A673 (cell line): ENCODE measurements at regions not wholly inside any gene's neighbourhood (a gene's known extent, or its start where the extent isn't known, plus 50 kb on each side); places are given as distances from the start of the nearest gene placed in this dataset.
"Not testable (repeated sequence)": the region's sequence is repeated elsewhere in the genome, so short reads cannot be mapped to it uniquely, and the experiment has no call there.

Source experiments
- BruUV-seq: library from RNA; stranded (reverse); fragments of 400-500 nt; replicated peaks from 2 replicates; lab custom pipeline; 2021; lab: Mats Ljungman, UMichigan
- CTCF ChIA-PET: fragments of 300-600 bp; sonication (Branson Sonifier 250); formaldehyde crosslinking; loops from one replicate; lab custom pipeline; 2022; ENCODE audit warnings: antibody characterized with exemption; lab: Charles Lee
- POLR2A ChIA-PET: fragments of 300-600 bp; sonication (Branson Sonifier 250); formaldehyde crosslinking; loops from one replicate; lab custom pipeline; 2022; ENCODE audit warnings: antibody characterized with exemption; ENCODE audit not compliant: low non-redundant PET; lab: Charles Lee
- DNase-seq: peaks from one replicate; pipeline ENCODE4 v3.0.0-alpha.2; 2015; ENCODE audit warnings: low spot score
- H3K27ac ChIP-seq: fragments of 200-600 bp; sonication (generic); 2 replicates; pipeline ENCODE4 v1.5.1; 2016; ENCODE audit warnings: mixed run types, low read depth, mild to moderate bottlenecking, mixed read lengths, antibody characterized with exemption, low read length; ENCODE audit not compliant: poor library complexity, severe bottlenecking
- H3K27me3 ChIP-seq: fragments of 200-600 bp; sonication (generic); replicated peaks from 2 replicates; pipeline ENCODE4 v1.6.1; 2017; ENCODE audit warnings: mixed run types, low read depth, mild to moderate bottlenecking, mixed read lengths, antibody characterized with exemption, low read length; ENCODE audit not compliant: insufficient read depth, poor library complexity
- H3K36me3 ChIP-seq: fragments of 200-600 bp; sonication (generic); 2 replicates; pipeline ENCODE4 v1.6.1; 2016; ENCODE audit warnings: mixed run types, mild to moderate bottlenecking, mixed read lengths, antibody characterized with exemption, low read length; ENCODE audit not compliant: insufficient read depth, poor library complexity, severe bottlenecking
- H3K4me1 ChIP-seq: fragments of 200-600 bp; sonication (generic); 2 replicates; pipeline ENCODE4 v1.6.1; 2017; ENCODE audit warnings: mixed run types, mild to moderate bottlenecking, mixed read lengths, antibody characterized with exemption, low read length; ENCODE audit not compliant: insufficient read depth, poor library complexity, severe bottlenecking
- H3K4me3 ChIP-seq: fragments of 200-600 bp; sonication (generic); 2 replicates; pipeline ENCODE4 v1.5.1; 2016; ENCODE audit warnings: low read depth, mixed run types, mild to moderate bottlenecking, mixed read lengths, low read length; ENCODE audit not compliant: poor library complexity, severe bottlenecking
- H3K9me3 ChIP-seq: fragments of 200-600 bp; sonication (generic); 2 replicates; pipeline ENCODE4 v1.6.1; 2016; ENCODE audit warnings: mixed run types, low read depth, mild to moderate bottlenecking, mixed read lengths, antibody characterized with exemption, low read length; ENCODE audit not compliant: poor library complexity, severe bottlenecking
- EZH2 ChIP-seq: fragments of 200-600 bp; sonication (generic); IDR thresholded peaks from 2 replicates; pipeline ENCODE4 v1.6.1; 2017; ENCODE audit warnings: borderline replicate concordance, low read depth, mild to moderate bottlenecking, mixed read lengths, antibody characterized with exemption, low read length; ENCODE audit not compliant: poor library complexity, severe bottlenecking
- intact Hi-C: fragments of 100-400 bp; cut with micrococcal nuclease; formaldehyde crosslinking; loops from one replicate; pipeline ENCODE4 v1.10.0; 2022; ENCODE audit not compliant: unreplicated experiment
- TF ChIP-seq, protein P1 (sequence below): fragments of 300-800, 200-600 bp; sonication (generic); conservative IDR thresholded peaks from 2 replicates; pipeline ENCODE4 v1.5.1; 2017; ENCODE audit warnings: low read depth, mild to moderate bottlenecking, antibody characterized with exemption, low read length, moderate library complexity, mixed read lengths

GRCh38 chr12:95384785-95385184 is 89.2 kb upstream of the METAP2 start:
- H3K9me3 ChIP-seq, result no peaks in the 10 kb centered on the region
- CTCF ChIA-PET, result no interaction called here
- no TSS peak for BruUV-seq
- H3K4me1 ChIP-seq, result no peaks in the 10 kb centered on the region
- H3K27ac ChIP-seq, result no peak overlapping the region
- POLR2A ChIA-PET, result no interaction called here
- H3K36me3 ChIP-seq, result no peaks in the 10 kb centered on the region
- H3K27me3 ChIP-seq, result no peaks in the 10 kb centered on the region
- DNase-seq, result no peak
- TF ChIP-seq, protein P1, sequence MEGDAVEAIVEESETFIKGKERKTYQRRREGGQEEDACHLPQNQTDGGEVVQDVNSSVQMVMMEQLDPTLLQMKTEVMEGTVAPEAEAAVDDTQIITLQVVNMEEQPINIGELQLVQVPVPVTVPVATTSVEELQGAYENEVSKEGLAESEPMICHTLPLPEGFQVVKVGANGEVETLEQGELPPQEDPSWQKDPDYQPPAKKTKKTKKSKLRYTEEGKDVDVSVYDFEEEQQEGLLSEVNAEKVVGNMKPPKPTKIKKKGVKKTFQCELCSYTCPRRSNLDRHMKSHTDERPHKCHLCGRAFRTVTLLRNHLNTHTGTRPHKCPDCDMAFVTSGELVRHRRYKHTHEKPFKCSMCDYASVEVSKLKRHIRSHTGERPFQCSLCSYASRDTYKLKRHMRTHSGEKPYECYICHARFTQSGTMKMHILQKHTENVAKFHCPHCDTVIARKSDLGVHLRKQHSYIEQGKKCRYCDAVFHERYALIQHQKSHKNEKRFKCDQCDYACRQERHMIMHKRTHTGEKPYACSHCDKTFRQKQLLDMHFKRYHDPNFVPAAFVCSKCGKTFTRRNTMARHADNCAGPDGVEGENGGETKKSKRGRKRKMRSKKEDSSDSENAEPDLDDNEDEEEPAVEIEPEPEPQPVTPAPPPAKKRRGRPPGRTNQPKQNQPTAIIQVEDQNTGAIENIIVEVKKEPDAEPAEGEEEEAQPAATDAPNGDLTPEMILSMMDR, result no peak
- no peak for TF ChIP-seq EZH2
- intact Hi-C loops, result no loop called here
- no peak overlapping the region for H3K4me3 ChIP-seq

- CTCF ChIA-PET, result no interaction called here
- H3K27ac ChIP-seq, result no peak overlapping the region
- POLR2A ChIA-PET, result no interaction called here
- no peaks in the 10 kb centered on the region for H3K36me3 ChIP-seq
- intact Hi-C loops, result no loop called here
- TF ChIP-seq EZH2, result no peak
- TF ChIP-seq, protein P1, result no peak
- no peaks in the 10 kb centered on the region for H3K4me1 ChIP-seq
- BruUV-seq, result no TSS peak
- H3K9me3 ChIP-seq, result no peaks in the 10 kb centered on the region
- H3K27me3 ChIP-seq, result no peaks in the 10 kb centered on the region
- H3K4me3 ChIP-seq, result no peak overlapping the region
- no peak for DNase-seq
Observed at GRCh38 chr12:95385246-95386035, 88.5 kb upstream of the METAP2 start.

DNA sequence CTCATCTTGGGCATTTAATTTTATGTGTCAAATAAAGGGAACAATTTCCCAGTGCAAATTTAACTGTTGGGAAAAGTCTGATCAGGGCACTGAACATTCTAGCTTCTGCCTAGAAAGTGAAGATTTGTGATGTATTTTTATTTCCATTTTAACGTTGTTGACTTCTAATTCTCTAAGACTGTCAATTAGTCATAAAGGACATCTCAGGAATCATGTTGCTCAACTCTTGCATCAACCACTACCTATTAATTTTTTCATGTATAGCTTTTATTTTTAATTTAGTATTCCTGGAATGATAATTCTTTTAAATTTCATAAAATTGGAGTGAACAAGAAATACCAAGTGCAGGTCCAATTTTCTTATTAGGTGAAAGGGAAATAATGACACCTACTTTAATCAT is 87.9 kb upstream of the METAP2 start:
- H3K27me3 ChIP-seq, result no peaks in the 10 kb centered on the region
- POLR2A ChIA-PET, result no interaction called here
- H3K9me3 ChIP-seq, result no peaks in the 10 kb centered on the region
- intact Hi-C loops, result no loop called here
- no peaks in the 10 kb centered on the region for H3K4me1 ChIP-seq
- CTCF ChIA-PET, result no interaction called here
- no peak overlapping the region for H3K4me3 ChIP-seq
- DNase-seq, result no peak
- no peak for TF ChIP-seq EZH2
- H3K36me3 ChIP-seq, result no peaks in the 10 kb centered on the region
- no TSS peak for BruUV-seq
- H3K27ac ChIP-seq, result no peak overlapping the region

- POLR2A ChIA-PET, result not testable (repeated sequence)
Observed at GRCh38 chr12:95388260-95388659, 85.7 kb upstream of the METAP2 start.

More at GRCh38 chr12:95388260-95388659, 85.7 kb upstream of the METAP2 start:
- CTCF ChIA-PET, DNase-seq, H3K36me3 ChIP-seq, intact Hi-C loops, H3K4me3 ChIP-seq, H3K27me3 ChIP-seq, H3K4me1 ChIP-seq, H3K27ac ChIP-seq, BruUV-seq: not testable (repeated sequence)
- peaks cover 12% of the 10 kb centered on the region for H3K9me3 ChIP-seq
